ENCODE measurements at regions not wholly inside any gene's neighbourhood (a gene's known extent, or its start where the extent isn't known, plus 50 kb on each side); places are given as distances from the start of the nearest gene placed in this dataset.

DNA sequence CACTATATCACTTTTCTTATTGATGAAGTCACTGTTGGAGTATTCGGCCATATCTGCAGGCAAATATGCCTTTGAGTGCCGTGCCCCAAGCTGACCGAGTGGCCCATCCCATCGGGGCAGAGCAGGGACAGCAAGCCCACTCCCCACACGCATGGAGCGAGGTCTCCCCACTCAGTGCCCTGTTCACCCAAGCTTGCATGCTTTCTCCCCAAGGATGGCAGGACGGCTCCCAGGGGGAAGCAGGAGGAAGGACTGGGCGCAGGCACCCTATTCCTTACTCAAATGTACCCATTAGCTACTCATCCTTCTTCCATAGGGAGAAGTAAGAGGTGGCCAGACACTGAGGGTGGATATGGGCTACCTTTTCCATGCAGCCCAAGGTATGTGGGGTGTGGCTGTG, 309.0 kb downstream of the IRX1 start:
- DNase-seq (ENCODE audit: low read depth, low spot score) = no peak
- in situ Hi-C loops (cut with HindIII; ENCODE audit: low pct_unique_long_range_greater_than_20kb, low sequenced_read_pairs) = no loop called here

DNA sequence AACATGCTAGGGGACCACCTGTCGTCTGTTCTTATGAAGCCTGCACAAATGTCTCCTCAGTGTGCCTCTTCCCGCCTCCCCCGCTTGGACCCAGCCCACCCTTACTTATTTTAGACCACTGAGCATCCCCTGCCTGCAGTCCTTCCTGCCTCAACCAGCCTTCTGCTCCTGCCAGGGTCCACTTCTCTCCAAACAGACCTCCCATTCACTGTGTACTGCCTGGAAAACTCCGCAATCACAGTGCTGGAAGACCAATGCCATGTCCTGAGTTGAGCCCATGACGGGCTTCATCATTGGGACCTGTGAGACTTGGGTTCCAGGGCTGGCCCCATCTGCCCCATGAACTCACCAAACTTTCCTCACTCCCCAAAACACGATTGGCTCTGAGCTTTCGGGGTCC, 309.4 kb downstream of the IRX1 start:
- DNase-seq (ENCODE audit: low read depth, low spot score) = no peak
- in situ Hi-C loops (cut with HindIII; ENCODE audit: low pct_unique_long_range_greater_than_20kb, low sequenced_read_pairs) = no loop called here

- DNase-seq (ENCODE audit: low read depth, low spot score) = no peak
- in situ Hi-C loops (cut with HindIII; ENCODE audit: low pct_unique_long_range_greater_than_20kb, low sequenced_read_pairs) = no loop called here
Observed at GRCh38 chr5:3905521-3905920, 309.9 kb downstream of the IRX1 start.

DNA sequence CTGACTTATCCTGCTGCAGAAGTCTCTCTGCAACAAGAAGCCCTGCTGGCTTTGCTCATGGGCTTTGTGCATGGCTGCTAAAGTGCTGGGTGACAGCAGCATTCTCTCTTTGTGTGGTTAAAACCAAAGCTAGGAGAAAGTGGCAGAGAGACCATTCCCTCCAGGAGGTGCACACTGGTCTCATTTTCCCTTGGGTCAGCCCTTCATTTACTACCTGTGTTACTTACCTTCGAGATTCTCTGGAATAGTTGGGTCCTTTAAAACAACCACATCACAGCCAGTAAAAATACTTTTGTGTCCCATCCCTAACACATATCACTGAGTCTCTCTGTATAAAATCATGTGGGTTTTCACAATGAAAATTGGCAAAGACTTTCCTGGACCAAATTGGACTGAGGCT, 315.5 kb downstream of the IRX1 start:
- no peak for DNase-seq (ENCODE audit: low read depth, low spot score)
- in situ Hi-C loops (cut with HindIII; ENCODE audit: low pct_unique_long_range_greater_than_20kb, low sequenced_read_pairs) = no loop called here

- no peak for DNase-seq (ENCODE audit: low read depth, low spot score)
Observed at GRCh38 chr5:3911773-3912172, 316.1 kb downstream of the IRX1 start.

GRCh38 chr5:3912790-3913189, 317.2 kb downstream of the IRX1 start:
- in situ Hi-C loops (cut with HindIII; ENCODE audit: low pct_unique_long_range_greater_than_20kb, low sequenced_read_pairs) = no loop called here
- no peak for DNase-seq (ENCODE audit: low read depth, low spot score)

More at GRCh38 chr5:3911773-3912172, 316.1 kb downstream of the IRX1 start:
- in situ Hi-C loops (cut with HindIII; ENCODE audit: low pct_unique_long_range_greater_than_20kb, low sequenced_read_pairs) = no loop called here

GRCh38 chr5:3913279-3913678, 317.6 kb downstream of the IRX1 start:
- in situ Hi-C loops (cut with HindIII; ENCODE audit: low pct_unique_long_range_greater_than_20kb, low sequenced_read_pairs) = no loop called here
- no peak for DNase-seq (ENCODE audit: low read depth, low spot score)

- in situ Hi-C loops (cut with HindIII; ENCODE audit: low pct_unique_long_range_greater_than_20kb, low sequenced_read_pairs) = no loop called here
Observed at GRCh38 chr5:3925022-3925421, 329.4 kb downstream of the IRX1 start.

DNA sequence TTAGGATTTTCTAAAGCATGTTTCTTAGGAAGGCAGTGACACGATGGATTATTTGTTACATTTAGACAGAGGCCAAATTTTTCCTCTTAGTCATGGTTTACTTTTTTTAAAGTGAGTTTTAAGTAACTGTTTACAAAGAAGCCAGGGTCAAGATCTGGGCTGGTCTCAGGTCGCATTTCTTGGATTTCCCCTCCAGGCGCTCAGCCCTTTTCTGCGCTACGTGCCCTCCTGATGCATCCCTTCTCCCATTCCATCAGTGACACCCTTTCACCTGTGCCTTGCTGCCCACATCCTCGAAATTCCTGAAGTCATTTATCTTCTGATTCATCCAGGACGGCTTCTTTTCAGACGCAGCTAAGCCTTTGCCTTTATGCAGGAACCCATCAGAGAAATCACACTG, 330.3 kb downstream of the IRX1 start:
- in situ Hi-C loops (cut with HindIII; ENCODE audit: low pct_unique_long_range_greater_than_20kb, low sequenced_read_pairs) = no loop called here
- DNase-seq (ENCODE audit: low read depth, low spot score) = no peak

More at GRCh38 chr5:3925022-3925421, 329.4 kb downstream of the IRX1 start:
- DNase-seq (ENCODE audit: low read depth, low spot score) = no peak

DNA sequence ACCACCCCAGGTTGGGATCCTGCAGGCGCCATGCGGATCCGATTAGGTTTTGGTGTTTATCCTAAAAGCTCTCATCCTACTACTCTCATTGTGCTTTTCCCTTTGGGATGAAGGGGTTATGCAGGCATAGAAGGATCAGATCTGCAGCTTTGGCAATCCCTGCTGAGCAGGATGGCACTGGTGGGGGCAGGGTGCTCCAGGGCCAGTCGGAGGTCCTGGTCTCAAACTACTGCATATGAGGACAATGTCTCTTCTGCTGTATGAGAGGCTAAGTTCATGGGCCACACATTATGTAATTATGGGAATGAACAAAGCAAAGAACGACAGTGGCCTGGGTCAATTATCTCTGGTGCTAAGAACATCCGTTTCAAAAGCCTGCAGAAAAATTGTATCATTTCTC, 334.2 kb downstream of the IRX1 start:
- DNase-seq (ENCODE audit: low read depth, low spot score) = no peak
- in situ Hi-C loops (cut with HindIII; ENCODE audit: low pct_unique_long_range_greater_than_20kb, low sequenced_read_pairs) = no loop called here

- DNase-seq (ENCODE audit: low read depth, low spot score) = no peak
- in situ Hi-C loops (cut with HindIII; ENCODE audit: low pct_unique_long_range_greater_than_20kb, low sequenced_read_pairs) = no loop called here
Observed at GRCh38 chr5:3931976-3932375, 336.3 kb downstream of the IRX1 start.

DNA sequence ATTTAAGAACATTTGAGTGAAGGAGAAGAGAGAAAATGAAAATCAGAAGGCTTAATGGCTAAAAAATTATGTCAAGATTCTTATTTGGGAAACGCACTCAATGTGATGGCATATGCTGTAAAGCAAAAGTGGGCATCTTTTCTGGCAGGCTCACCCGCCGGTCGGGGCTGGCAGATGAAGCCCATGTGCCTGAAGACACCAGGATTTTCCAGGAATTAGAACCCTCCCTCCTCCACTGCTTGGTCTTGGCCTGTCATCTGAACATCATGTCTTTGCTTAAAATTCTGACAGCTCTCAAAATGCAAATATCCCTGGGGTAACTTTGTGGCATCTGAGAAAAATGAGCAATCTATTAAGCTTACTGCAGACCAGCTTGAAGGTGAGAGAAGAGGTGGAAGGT, 337.9 kb downstream of the IRX1 start:
- in situ Hi-C loops (cut with HindIII; ENCODE audit: low pct_unique_long_range_greater_than_20kb, low sequenced_read_pairs) = no loop called here
- no peak for DNase-seq (ENCODE audit: low read depth, low spot score)

- no peak for DNase-seq (ENCODE audit: low read depth, low spot score)
- in situ Hi-C loops (cut with HindIII; ENCODE audit: low pct_unique_long_range_greater_than_20kb, low sequenced_read_pairs) = no loop called here
Observed at GRCh38 chr5:3933966-3934365, 338.3 kb downstream of the IRX1 start.

- in situ Hi-C loops (cut with HindIII; ENCODE audit: low pct_unique_long_range_greater_than_20kb, low sequenced_read_pairs) = no loop called here
Observed at GRCh38 chr5:3943859-3944258, 348.2 kb downstream of the IRX1 start.

GRCh38 chr5:3944930-3945329, 349.3 kb downstream of the IRX1 start:
- in situ Hi-C loops (cut with HindIII; ENCODE audit: low pct_unique_long_range_greater_than_20kb, low sequenced_read_pairs) = no loop called here
- no peak for DNase-seq (ENCODE audit: low read depth, low spot score)

More at GRCh38 chr5:3943859-3944258, 348.2 kb downstream of the IRX1 start:
- DNase-seq (ENCODE audit: low read depth, low spot score) = no peak

- DNase-seq (ENCODE audit: low read depth, low spot score) = no peak
- in situ Hi-C loops (cut with HindIII; ENCODE audit: low pct_unique_long_range_greater_than_20kb, low sequenced_read_pairs) = no loop called here
Observed at GRCh38 chr5:3948838-3949237, 353.2 kb downstream of the IRX1 start.

DNA sequence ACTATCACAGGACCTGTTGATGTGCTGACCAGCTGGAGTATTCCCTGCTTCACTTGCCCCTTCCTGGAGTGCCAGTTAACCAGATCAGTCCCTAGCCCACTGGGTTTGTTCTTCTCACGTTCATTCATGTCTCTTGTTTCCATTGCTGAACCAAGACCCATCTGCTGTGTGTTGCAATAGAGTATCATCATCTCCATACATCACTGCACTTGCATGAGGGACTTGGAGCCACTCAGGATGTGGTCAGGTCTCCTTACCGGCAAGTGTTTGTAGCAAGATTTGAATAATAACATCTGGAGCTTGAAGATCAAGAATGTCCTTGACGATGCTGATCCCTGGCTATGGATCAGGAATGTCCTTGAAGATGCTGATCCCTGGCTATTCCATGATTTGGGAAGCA, 358.6 kb downstream of the IRX1 start:
- in situ Hi-C loops (cut with HindIII; ENCODE audit: low pct_unique_long_range_greater_than_20kb, low sequenced_read_pairs) = no loop called here
- no peak for DNase-seq (ENCODE audit: low read depth, low spot score)

GRCh38 chr5:3954633-3955032, 359.0 kb downstream of the IRX1 start:
- in situ Hi-C loops (cut with HindIII; ENCODE audit: low pct_unique_long_range_greater_than_20kb, low sequenced_read_pairs) = no loop called here
- no peak for DNase-seq (ENCODE audit: low read depth, low spot score)

GRCh38 chr5:3957658-3958057, 362.0 kb downstream of the IRX1 start:
- DNase-seq (ENCODE audit: low read depth, low spot score) = no peak
- in situ Hi-C loops (cut with HindIII; ENCODE audit: low pct_unique_long_range_greater_than_20kb, low sequenced_read_pairs) = no loop called here

DNA sequence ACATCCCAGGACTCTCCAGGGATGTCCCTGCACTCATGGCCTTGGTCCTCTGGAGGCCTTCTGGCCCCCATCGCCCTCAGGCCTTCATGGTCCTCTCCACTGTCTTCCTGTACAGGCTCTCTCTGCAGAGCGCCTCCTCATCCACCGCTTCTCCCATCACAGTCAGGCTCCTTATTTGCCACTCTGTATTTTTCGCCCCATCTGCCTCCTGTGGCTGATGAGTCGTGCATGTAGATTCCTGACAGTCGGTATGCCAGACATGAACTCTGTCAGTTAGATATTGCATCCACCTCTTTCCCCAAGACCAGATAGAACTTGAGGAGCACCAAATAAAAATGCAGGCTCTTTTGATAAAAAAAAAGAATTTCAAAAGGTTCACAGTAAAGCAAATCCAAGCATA, 362.8 kb downstream of the IRX1 start:
- in situ Hi-C loops (cut with HindIII; ENCODE audit: low pct_unique_long_range_greater_than_20kb, low sequenced_read_pairs) = no loop called here
- no peak for DNase-seq (ENCODE audit: low read depth, low spot score)

Data from SK-MEL-5 (cell line).